Activated CD8-positive, alpha-beta memory T cell treated with anti-CD3 and anti-CD28 coated beads for 36 hours (primary cell): ENCODE measurements at regions not wholly inside any gene's neighbourhood (a gene's known extent, or its start where the extent isn't known, plus 50 kb on each side); places are given as distances from the start of the nearest gene placed in this dataset.
"Not testable (repeated sequence)": the region's sequence is repeated elsewhere in the genome, so short reads cannot be mapped to it uniquely, and the experiment has no call there.

Source experiments
- CTCF ChIA-PET: fragments of 350-600 bp; sonication (Branson Sonifier 250); formaldehyde crosslinking; loops from one replicate; lab custom pipeline; 2021; ENCODE audit warnings: antibody characterized with exemption; lab: Charles Lee
- POLR2A ChIA-PET: fragments of 350-600 bp; sonication (Branson Sonifier 250); formaldehyde crosslinking; loops from one replicate; lab custom pipeline; 2021; ENCODE audit warnings: antibody characterized with exemption; lab: Charles Lee

DNA sequence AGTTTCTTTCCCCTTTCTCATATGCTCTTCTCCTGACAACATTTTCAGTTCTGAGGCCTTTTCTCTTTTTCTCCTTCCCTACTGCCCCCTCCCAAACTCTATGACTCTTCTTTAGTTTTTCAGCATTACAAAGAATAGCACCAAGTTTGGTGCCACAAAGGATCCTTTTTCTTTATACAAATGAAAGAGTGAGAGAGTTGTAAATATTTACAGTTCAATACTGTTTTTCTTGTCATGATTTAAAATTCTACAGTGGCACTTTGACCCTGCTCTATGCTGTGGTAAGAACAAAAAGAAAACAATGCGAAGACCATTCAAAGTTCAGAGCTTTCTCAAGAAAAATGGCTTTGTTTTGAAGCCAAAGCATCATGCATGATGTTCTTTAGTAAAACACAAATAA is 667.9 kb upstream of the SGO1 start:
- POLR2A ChIA-PET: no interaction called here

DNA sequence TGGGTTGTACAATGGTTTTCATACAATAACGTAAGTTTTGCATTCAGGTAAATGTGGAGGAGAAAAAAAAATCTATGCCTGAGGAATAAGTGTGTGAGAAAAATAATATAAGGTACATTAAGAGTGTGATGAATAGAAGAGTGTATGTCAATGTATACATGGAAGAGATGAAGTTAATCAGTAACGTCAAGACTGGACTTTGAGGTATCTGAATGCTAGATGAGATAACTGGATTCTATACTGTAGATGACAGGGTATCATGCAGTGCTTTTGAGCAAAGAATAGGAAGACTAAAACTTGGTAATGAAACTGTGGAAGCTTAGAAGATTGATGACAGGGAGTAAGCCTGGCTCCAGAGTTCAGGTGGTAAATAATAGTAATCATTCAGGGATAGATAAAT is 666.7 kb upstream of the SGO1 start:
- ChIA-PET POLR2A (no interaction called here), CTCF (no interaction called here)

More for the DNA sequence above, 667.9 kb upstream of the SGO1 start:
- CTCF ChIA-PET: no interaction called here

DNA sequence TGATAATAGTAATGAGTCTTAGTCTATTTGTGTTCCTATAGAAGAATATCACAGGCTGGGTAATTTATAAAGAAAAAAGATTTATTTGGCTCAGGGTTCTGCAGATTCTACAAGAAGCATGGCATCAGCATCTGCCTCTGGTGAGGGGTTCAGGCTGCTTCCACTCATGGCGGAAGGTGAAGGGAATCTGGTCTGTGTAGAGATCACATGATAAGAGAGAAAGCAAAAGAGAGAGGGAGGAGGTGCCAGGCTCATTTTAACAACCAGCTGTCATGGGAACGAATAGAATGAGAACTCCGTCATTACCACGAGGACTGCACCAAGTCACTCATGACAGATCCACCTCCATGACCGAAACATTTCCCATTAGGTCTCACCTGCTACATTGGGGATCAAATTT is 664.0 kb upstream of the SGO1 start:
- POLR2A ChIA-PET: no interaction called here
- CTCF ChIA-PET: no interaction called here

DNA sequence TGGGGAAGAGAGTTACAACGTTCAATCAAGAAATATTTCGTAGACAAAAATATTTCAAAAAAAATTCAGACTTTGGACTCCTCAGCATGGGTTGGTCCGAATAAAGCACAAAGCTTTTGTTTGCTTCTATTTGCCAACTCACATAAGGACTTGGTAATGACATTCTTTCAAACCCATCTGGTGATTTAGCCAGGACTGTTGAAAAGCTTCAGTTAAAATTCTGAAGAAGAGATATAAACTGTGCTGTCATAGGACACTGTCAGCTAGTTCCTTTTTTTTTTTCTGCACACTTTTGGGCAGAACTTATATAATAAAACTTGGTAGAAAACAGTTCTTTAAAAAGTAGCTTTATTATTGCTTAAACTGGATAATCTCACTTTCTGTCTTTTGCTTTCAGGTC is 660.8 kb upstream of the SGO1 start:
- POLR2A ChIA-PET: no interaction called here
- CTCF ChIA-PET: no interaction called here

DNA sequence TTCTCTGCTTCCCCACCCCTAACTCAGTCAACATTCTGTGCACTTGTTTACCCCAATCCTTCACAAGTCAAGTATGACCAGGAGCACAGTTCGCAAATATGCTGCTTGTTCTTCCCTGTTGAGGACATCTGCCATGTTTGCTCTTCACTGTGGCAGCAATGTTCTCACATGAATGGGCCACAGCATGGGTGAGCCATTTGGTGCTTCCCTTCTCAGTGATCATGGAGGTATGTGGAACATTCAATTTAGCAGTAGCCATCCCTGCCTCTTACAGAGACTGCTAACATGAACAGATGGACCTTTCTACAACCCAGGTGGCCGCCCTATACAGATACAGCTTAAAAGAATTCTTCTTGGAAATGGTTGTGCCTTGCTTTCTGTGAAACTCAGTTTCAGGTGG is 660.1 kb upstream of the SGO1 start:
- CTCF ChIA-PET: no interaction called here
- POLR2A ChIA-PET: no interaction called here

DNA sequence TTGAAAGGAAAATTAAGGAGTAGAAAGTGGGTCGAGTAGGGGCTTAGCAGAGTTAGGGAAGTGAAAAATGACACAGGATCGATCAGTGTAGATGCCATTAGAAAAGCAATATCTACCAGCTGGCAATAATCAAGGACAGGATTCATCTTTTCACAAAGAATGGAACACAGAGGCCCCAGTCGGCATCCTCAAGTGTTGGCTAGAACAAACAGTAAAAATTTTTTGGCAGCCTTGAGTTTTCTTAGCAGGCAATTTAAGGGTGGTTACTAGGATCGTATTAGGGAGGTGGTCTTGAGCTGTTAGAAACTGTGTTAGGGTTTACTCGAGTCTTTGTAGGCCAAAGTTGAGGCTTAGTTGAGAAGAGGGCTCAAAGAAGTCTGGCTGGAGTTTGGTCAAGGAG is 658.8 kb upstream of the SGO1 start:
- POLR2A ChIA-PET: no interaction called here
- CTCF ChIA-PET: no interaction called here

DNA sequence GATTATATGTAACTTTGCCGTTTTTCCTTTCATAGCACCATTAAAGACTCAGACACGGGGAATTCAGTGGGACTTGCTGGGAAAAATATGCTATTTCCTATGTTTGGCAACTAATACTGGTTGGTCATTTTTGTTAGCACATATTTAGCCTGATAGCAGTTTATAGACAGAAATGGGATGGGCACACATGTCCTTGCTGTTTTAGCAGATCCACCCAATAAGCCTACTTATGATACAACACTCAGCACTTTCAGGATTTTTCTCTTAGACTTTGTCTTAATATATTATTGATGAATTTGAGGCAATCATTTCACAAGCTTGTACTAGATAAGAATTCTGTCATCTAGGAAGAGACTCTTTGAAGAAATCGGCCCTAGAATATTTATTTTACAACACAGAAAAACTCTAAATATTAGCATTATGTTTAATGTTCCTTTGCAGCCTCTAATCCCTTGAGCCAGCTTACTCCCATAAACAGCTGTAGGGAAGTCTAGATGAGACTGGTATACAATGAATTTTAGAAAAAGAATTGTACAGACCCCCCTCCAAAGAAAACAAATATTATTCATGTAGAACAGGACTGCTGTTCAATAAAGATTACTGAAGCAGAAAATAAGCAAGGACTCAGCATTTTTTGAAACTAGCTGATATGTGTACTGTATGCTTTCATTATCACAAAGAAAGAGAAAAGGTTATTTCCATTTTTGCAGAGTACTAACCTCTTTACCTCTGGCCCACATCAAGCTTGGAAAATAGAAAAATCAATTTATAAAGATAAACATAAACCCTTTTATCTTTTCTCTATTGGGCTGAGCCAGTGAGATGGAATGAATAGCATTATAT is 656.8 kb upstream of the SGO1 start:
- CTCF ChIA-PET: no interaction called here
- POLR2A ChIA-PET: no interaction called here

DNA sequence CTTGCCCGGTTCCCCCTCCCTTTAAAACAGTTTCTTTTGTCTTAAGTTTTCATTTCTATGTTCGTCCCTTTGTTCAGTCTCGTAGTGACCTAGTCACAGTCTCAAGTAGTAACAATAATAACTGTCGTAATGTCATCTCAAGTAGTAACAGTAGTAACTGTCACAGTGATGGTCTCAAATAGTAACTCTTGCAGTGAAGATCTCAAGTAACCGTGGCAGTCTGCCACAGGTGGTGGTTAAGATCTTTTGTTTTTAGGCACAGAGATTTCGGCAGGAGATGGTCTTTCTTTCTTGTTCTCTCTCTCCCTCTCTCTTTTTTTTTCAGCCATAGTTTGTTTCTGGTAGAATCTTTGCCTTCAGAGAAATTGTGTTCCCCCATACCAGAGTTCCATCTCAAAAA is 656.0 kb upstream of the SGO1 start:
- POLR2A ChIA-PET: no interaction called here
- CTCF ChIA-PET: no interaction called here

DNA sequence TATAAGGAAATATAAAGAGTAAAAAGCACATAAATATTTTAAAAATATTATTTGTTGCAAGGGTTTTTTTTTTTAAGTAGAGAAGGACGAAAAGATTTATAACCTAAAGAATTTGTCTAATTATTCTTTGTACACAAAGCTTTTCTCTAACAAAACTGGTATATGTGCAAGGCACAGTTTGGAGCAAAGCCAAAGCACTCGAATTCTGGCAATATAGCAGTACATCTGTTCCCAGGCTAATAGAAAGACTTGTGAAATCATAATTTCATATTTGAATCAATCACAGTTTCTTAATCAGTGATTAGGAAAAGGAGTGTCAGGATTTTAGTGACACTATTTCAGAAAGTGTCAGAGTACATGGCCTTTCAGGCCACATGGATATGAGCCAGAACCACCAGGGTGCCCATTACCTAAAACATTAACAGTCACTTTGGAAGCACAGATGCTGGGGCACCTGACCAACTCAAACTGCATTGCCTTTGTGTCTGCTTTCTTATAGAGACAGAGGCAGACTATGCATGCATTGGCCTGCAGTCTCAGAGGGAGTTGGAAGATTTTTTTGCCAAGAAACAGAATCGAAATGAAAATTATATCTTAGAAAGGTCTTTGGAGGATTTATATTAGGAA is 651.8 kb upstream of the SGO1 start:
- ChIA-PET CTCF (no interaction called here), POLR2A (no interaction called here)

DNA sequence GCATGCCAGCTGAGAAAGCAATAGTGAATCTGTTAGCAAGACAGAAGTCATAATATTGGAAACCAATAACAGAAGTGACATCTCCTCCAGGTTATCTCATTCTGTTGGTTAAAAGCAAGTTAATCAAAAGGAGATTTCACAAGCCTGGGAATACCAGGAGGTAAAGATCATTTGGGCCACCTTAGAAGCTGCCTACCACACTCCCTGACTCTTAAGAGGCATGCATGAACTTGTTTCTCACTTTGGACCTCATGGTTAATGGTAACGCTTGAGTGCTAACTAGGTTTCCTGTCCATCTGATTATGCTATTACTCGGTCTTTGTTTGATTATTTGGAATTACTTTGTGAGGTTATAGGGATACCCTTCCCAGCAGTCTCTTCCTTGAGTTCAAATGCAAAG is 650.8 kb upstream of the SGO1 start:
- CTCF ChIA-PET: no interaction called here
- POLR2A ChIA-PET: no interaction called here

DNA sequence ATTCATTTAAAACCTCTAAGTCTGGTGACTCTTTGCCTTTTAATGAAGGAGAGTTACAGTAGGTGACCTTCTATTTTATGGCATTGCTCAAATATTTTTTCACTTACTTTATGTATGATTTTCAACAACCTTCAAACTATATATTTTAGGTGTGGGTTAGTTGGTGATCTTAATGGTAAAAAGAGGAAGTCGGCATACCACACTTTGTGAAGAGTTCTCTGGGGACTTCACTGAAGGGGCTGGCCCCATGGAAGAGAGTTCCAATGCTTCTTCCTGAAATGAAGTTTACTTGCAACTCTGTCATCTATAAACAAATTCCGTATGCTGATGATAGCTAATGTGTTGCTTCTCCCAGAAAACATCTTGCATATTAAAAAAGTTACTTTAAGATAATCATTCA is 647.0 kb upstream of the SGO1 start:
- CTCF ChIA-PET: no interaction called here
- POLR2A ChIA-PET: no interaction called here

DNA sequence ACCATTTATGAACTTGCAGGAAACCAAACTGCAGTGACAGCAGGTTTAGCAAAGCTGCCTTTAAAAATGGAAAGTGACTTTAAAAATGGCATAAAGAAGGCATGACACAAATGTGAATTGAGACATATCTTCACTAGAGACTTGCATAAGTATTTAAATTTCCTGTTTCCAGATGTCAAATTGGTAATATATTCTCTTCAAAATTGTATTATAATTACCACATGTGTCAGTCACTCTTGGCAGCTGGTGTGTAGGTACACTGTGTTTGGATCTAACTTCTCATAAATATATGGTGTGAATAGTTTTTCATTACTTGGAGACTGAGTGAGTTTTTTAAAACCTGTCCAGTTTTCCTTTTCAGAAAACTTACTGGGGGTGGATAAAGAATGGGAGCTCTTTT is 636.2 kb upstream of the SGO1 start:
- CTCF ChIA-PET: no interaction called here
- POLR2A ChIA-PET: no interaction called here

DNA sequence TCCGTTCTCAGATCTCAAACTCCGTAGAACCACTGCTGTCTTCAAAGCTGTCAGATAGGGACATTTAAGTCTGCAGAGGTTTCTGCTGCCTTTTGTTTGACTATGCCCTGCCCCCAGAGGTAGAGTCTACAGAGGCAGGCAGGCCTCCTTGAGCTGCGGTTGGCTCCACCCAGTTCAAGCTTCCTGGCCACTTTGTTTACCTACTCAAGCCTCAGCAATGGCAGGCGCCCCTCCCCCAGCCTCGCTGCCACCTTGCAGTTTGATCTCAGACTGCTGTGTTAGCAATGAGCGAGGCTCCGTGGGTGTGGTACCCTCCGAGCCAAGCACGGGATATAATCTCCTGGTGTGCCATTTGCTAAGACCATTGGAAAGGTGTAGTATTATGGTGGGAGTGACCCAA is 634.9 kb upstream of the SGO1 start:
- POLR2A ChIA-PET, CTCF ChIA-PET: not testable (repeated sequence)

DNA sequence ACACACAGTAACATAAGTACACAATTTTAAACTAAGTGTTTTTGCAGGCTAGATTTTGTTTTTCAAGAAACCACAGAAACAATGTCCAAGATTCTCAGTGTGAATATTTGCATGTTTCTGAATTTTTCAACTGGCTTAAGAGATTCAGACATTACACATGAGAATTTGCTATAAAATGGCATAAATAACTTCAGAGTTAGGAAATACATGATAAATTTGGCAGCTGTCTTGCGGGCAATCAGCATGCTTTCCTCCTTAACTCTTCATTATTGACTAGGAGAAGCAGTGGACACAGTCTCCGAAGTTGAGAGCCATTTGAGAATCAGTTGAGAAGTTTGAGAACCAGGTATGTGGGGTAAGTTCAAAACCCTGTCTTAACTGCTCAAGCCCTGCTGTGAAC is 625.6 kb upstream of the SGO1 start:
- POLR2A ChIA-PET: no interaction called here
- CTCF ChIA-PET: no interaction called here

DNA sequence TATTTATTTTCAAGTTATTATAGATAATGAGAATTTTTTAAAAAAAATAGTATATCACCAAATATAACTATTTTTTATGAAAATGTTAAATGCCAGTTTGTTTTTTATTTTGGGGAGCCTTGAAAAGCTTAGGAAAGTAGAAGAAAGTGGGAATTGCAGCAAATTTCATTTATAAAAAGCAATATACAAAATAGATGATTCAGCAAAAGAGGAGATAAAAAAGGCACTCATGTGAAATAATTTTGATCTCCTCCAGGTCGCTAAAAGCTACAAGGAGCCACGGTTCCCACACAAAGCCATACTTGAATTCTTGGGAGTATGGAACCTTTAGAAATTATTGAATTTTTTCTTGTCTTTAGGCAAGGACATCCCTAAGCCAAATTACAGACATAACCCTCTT is 625.0 kb upstream of the SGO1 start:
- ChIA-PET CTCF (no interaction called here), POLR2A (no interaction called here)

DNA sequence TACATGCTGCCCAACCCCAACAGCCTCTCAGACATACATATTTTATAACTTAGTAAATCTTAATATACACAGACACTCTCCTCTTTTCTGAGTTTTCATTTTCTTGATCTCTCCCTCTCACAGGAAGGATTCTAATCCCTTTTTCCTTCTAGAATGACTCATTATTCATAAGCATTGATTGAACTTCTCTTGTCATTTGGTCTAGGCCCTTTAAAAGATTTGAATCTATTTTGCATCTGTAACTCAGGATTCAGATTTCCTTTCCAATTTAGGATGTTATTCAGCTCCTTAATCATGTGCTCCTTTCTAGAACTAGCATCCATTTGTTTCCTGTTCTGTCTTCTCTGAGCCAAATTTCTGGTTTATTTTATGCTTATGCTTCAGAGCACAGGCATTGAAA is 624.5 kb upstream of the SGO1 start:
- CTCF ChIA-PET: no interaction called here
- POLR2A ChIA-PET: no interaction called here

DNA sequence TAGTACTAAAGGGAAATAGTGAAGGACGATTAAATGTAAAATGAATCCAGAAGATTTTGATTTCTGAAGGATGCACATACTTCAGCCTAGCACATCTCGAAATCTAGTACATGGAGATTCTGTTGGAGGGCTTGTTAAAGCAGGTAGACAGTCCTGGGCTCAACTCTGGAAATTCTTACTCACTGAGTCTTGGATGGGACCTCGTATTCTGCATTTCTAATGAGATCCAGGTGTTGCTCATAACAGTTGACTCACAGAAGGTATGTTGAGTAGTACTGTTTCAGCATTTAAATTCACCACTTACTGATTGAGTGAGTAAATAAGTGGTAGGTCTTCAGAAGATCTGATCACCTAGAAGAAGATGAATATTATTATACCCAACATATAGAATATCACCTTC is 623.4 kb upstream of the SGO1 start:
- ChIA-PET POLR2A (no interaction called here), CTCF (no interaction called here)

DNA sequence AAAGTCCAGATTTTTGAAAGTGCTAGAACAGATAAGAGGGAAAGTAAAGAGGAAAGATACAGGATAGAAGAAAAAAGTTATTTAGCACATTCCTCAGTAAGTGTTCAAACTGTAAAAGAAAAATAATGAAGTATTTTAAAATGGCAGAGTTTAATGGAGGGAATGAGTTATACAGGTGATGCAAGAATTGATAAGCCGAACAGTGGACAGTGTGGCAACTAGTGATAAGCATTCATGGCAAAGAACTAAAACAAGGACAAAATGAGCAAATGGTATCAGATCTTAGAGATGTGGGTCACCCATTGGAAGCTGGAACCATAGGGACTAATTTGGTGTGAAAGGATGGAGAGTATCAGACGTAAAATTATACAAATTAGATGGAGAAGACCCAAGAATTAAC is 622.9 kb upstream of the SGO1 start:
- ChIA-PET CTCF (no interaction called here), POLR2A (no interaction called here)

DNA sequence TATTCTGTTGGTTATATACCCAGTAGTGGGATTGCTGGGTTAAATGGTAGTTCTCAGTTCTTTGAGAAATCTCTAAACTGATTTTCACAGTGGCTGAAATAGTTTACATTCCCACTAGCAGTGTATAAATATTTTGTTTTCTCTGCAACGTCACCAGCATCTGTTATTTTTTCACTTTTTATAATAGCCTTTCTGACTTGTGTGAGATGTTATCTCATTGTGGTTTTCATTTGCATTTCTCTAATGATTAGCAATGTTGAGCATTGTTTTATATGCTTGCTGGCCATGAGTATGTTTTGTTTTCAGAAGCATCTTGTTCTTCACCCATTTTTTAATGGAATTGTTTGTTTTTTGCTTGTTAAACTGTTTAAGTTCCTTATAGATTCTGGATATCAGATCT is 612.7 kb upstream of the SGO1 start:
- POLR2A ChIA-PET: no interaction called here
- CTCF ChIA-PET: no interaction called here

DNA sequence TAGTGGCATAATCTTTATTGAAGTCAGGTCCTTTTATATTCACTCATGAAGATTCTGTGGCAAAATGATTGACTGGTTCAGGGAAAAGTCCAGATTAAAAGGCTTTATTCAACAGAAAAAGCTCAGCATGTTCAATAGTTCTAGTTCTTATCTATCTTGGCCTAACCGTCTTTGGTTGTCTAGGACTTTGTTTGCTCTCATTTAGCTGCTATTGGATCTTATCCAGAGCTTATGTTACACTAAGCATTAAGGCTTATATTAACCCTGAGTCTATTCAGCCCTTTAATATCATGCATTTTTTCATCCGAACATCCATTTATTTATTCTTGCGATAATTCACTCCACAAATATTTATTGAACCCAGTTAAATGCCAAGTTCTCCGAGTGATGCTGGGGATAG is 601.0 kb upstream of the SGO1 start:
- POLR2A ChIA-PET: no interaction called here
- CTCF ChIA-PET: no interaction called here

DNA sequence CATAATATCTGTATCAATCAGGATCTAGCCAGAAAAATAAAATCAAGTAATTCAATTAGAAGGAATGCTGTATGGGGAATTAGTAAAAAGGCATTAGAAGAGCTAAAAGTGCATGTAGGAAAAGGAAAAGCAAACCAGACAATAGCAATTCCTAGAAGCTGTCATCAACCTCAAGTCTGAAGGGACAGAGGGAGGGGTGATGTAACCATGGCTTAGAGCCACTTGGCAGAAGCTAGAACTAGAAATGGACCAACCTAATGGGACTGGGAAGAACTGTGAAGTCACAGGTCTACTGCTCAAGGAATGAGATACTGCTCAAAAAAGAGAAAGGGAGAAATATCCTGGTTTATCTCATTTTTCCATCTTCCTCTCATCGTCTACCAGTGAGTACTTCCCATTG is 590.7 kb upstream of the SGO1 start:
- ChIA-PET CTCF (no interaction called here), POLR2A (no interaction called here)

DNA sequence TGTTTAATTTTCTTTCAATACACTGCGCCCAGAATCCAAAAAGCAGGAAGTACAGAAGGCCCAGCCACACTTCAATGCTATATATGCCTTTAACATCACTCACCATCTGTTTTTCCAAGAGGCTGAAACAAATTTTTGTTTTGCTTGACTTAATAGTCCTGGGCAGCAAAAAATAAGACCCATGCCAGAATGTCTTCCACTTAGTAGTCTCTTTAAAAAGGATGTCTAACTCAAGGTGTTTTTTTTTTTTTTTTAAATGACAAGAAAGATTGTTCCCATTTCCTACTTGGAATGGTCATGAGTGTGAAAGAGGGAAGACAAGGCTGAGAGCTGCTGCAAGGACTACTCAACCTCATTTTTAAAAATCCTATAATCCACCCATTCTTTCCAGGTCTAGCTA is 590.3 kb upstream of the SGO1 start:
- ChIA-PET POLR2A (no interaction called here), CTCF (no interaction called here)
